GM21529 (cell line): ENCODE measurements at regions not wholly inside any gene's neighbourhood (a gene's known extent, or its start where the extent isn't known, plus 50 kb on each side); places are given as distances from the start of the nearest gene placed in this dataset.
A peak's percentile ranks its signal among the peaks of the same experiment; 100 is the strongest.
"Not testable (repeated sequence)": the region's sequence is repeated elsewhere in the genome, so short reads cannot be mapped to it uniquely, and the experiment has no call there.

Source experiments
- ATAC-seq: cut with Tn5 transposase; IDR thresholded peaks from one replicate; pipeline ENCODE4 v1.9.1; 2021; ENCODE audit not compliant: unreplicated experiment

DNA sequence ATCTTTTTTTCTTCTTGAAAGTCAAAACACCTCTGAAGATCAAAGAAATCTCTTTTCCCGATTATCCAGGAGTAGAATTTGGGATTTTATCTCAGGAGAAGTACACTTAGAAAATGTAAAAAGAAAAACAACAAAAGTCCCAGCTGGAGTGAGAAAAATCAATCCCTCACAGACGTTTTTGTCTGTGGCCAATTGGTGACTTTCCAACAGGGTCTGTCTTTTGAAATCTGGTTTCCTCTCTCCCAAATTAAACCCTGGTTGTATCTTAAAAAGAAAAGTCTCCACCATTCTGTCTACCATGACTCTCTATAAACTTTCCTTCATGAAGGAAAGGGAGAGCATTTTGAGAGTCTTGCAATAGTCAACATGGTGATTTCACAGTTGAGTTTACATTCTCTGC is 88.1 kb downstream of the DACT1 start:
- no peak for ATAC-seq

DNA sequence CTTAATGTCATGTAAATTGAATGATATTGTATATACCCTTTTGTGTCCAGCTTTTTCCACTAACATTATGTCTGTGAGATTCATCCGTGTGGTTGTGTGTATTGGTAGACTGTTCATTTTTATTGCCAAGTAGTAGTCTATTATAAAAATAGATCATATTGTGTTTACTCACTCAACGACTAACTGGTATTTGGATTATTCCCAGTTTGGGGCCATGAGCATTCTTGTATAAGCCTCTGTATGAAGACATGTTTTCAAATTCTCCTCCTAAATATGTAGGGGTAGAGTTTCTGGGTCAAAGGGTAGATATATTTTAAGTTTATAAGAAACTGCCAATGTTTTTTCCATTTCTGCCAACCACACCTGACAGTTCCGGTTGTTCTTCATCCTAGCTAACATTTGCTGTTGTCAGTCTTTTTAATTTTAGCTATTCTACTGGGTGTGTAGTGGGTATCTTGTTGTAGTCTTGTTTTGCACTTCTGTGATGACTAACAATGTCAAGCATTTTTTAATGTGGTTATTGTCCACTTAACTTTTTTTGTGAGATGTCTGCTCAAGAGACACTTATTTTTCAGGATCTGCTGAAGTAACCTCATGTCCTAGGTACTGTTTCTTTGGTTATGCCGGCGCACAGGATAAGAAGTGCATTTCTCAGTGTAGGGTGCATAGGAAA is 93.2 kb downstream of the DACT1 start:
- no peak for ATAC-seq

- no peak for ATAC-seq
These were observed 93.9 kb downstream of the DACT1 start for GRCh38 chr14:58731465-58732293.

- ATAC-seq = no peak
These were observed 94.6 kb downstream of the DACT1 start for GRCh38 chr14:58732387-58732786.

DNA sequence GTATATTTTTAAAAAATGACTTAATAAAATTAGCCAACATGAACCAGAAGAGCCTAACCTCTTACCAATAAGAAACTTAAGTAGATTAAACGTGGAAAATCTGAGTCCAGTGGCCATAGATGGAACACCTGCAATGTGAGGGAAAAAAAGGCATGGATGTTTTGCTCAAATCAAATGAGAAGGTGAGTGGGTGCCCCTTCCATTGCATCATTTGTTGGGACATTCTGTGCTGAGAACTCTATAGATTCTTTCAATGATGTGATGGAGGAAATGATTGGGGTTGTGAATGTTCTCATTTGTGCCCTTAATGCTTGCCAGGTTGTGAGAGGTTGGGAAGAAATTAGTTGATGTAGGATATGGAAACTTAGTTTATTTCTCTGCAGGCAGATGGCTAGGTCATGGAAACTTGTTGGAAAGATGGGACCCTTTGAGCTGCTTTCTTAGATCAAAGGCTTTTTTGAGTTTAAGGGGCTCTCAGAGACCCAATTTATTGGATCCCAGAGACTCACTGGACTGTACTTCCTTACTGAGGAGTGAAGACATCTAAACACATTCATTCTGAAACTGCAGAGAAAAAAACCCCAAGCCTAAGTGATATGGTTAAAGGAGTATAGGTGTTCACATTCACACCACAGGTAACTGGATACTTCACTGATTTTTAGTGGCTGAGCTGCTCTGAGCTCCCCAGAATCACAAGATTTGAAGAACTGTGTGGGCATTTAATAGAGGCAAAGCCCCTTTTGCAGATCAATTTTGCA is 95.9 kb downstream of the DACT1 start:
- no peak for ATAC-seq

- ATAC-seq = no peak
These were observed 97.8 kb downstream of the DACT1 start for GRCh38 chr14:58735596-58735995.

DNA sequence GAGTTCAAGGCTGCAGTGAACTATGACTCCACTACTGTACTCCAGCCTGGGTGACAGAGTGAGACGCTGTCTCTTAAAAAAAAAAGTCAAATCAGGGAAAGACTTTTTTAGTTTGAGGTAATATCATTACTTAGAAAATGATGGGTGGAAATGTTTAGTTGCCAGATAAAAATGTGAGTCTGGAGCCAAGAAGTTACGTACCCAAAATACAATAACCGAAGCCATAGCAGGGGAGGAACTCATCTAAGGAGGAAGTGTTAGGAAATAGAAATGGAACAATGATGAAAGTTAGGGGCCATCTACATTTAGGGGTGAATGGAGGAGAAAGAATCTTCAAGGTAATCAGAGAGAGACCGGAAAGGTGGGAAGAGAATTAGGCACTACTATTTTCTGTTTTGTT is 98.8 kb downstream of the DACT1 start:
- ATAC-seq = no peak

DNA sequence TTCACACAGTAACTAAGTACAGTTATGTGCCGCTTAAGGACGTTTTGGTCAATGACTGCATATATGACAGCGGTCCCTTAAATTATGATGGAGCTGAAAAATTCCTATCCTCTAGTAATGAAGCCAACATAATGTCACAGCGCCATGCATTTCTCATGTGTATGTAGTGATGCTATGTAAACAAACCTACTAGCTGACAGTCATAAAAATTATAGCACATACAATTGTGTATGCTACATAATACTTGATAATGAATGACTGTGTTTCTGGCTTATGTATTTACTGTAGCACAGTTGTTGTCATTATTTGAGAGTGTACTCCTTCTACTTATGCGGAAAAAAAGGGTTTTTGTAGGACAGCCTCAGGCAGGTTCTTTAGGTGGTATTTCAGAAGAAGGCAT is 99.7 kb downstream of the DACT1 start:
- no peak for ATAC-seq

GRCh38 chr14:58738189-58738836 is 100.6 kb downstream of the DACT1 start:
- no peak for ATAC-seq

DNA sequence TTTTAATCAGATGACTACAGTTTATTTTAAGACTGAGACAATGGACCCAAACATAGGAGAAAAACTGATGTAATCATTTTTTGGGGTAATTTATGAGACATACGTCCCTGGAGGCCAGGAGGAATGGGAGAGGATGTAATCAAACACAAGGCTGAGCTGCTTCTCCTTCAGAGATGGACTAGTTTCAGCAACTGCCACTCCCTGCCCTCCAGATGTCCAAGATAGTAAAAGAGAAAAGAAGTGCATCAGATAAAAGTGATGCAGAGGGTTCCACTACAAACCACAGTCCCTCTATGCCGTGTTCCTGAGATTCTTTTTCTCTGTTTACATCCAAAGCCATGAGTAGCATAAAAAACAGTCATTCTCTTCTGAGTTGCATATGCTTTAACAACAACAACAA is 101.1 kb downstream of the DACT1 start:
- no peak for ATAC-seq

- ATAC-seq = peak; percentile 59
These were observed 101.9 kb downstream of the DACT1 start for GRCh38 chr14:58739674-58740073.

- ATAC-seq = no peak
These were observed 102.7 kb downstream of the DACT1 start for GRCh38 chr14:58740379-58740935.

DNA sequence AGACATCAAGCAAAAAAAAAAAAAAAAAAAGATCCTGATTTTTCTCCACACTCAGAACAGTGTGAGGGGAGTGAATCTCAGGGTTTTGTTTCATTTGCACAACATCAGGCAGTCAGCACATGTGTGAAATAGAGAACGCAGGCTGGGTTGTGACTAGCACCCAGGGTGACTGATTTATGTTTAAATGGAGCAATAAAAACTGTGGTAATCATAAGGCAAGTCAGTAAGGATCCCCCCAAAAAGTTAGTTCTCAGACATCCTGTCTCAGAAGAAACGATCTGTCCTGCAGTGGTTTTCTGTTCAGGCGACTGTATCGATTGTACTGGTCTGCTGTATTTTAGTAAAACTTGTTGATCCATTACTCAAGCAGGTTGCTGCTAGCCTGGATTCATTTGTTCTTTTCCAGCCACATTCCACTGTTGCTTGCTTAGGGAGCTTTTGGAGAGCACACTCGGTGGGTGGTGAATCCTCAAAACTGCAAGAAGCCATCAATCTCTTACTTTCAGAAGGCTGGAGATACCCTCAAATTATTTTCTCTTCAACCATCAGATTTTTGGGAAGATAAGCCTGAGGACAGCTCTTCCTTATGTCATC is 107.1 kb downstream of the DACT1 start:
- no peak for ATAC-seq

GRCh38 chr14:58746261-58746660 is 108.5 kb downstream of the DACT1 start:
- no peak for ATAC-seq

- ATAC-seq = no peak
These were observed 108.9 kb downstream of the DACT1 start for GRCh38 chr14:58746701-58747100.

GRCh38 chr14:58747181-58747580 is 109.4 kb downstream of the DACT1 start:
- ATAC-seq = no peak

DNA sequence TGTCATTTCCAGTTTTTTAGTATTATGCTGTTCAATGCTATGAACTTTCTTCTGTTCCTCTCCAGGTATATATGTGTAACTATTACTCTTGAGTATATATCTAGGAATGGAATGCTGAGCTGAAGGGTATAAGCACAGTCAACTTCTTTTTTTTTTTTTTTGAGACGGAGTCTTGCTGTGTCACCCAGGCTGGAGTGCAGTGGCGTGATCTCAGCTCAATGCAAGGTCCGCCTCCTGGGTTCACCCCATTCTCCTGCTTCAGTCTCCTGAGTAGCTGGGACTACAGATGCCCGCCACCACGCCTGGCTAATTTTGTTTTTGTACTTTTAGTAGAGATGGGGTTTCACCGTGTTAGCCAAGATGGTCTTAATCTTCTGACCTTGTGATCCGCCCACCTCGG is 110.5 kb downstream of the DACT1 start:
- ATAC-seq = not testable (repeated sequence)

DNA sequence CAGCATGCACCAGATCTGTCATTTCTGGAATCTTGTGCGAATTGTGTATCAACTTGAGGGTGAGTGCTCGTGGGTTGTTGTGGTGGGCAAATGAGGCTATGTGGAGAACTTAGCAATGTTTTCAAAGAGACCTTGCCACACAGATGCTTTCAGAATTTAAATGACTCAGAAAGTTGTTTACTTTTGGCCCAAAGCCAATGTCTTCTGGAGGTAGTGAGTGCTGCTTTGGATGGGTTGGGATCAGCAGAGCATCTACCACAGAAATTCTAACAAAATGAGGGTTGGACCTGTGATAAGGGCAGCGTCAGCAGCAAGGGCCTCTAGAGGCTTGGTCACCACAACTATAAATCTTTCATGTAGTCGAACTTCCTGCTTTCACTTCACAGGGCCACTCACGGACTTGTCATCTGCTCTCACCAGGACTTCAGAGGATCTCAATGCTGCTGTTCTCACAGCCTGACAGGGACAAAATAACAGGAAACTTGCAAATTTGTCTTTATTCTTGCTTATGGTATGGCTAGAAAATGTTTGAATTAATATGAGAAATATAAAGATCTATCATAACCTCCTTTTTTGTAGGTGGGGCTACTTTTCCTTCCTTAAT is 111.4 kb downstream of the DACT1 start:
- peak; percentile 87 for ATAC-seq

DNA sequence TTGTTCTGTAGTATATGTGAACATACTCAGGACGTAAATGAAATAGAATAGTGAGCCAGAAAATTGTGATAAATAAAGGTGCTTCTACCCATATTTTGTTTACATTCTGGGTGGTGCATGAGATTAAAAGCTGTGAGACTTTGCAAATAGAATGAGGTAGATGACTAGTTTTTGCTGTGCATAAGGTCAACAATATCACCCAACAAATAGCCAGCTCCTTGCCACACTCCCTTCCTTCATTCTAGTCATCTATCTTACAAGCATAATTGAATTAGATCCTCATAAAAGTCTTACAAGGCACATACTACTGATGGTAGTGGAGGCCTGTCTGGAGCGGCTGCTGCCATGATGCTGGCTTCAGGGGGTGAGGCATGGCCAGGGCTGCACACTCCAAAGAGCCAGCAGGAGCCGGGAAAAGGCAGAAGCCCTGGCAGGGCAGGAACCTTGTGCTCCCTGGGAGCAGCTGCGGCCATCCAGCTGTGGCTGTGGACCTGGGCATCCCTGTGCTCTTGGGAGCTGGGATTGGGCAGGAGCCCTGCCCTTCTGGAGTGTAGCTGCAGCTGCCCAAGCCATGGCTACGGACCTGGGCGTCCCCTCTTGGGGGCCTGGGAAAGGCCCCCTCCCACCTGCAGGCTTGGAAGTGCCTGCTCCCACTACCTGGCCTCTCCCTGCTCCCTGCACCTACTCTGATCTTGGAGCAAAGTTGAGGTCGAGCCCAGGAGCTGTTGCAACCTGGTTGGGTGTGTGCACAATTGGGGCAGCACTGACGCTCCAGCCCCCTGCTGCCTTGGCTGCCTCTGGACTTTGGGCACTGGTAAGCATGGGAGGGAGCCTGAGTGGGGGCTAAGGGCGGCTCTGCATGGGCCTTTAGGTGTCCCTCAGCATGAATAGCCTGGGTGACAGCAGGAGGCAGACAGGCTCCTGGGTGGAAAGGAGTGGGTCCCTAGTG is 112.8 kb downstream of the DACT1 start:
- no peak for ATAC-seq
